ENCODE measurements at regions not wholly inside any gene's neighbourhood (a gene's known extent, or its start where the extent isn't known, plus 50 kb on each side); places are given as distances from the start of the nearest gene placed in this dataset.

DNA sequence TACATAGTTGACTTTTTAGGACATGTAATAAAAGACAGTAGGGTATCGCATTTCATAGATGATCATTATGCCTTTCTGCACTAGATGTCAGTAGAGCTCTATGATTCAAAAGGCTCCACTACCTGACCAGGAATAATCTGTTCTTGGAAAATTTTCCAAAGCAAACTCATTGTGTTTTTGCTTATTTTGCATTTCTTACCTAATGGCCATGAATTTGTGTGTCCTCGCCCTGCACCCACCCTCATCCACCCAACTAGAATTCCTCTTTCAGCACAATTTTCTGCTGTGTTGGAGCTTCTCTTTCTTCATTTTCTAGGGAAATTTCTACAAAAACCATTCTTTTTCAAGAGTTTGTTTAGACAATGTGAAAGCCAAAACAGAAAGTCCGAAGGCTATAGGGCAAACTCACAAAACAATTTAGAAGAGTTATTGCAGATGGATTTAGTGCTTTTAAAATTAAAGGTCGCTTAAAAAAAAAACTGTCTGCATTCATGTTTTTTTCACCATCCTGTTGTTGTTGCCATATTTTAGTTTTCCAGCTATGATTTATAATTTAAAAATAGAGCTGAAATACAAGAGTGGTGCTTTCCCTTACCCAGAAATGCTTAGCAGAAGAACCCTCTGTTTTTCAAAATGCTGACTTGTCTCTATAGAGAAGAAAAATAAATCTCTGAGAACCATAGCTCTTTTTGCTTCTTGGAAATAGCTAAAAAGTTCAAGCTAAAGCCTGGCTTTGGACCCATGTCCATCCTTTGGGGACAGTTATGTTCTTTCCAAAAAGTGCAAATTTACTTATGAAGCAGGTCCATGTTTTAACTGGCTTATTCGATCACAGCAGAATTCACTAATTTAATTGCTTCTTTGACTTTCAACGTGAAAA is 183.7 kb downstream of the SPATA18 start:
- DNase-seq, result no peak

DNA sequence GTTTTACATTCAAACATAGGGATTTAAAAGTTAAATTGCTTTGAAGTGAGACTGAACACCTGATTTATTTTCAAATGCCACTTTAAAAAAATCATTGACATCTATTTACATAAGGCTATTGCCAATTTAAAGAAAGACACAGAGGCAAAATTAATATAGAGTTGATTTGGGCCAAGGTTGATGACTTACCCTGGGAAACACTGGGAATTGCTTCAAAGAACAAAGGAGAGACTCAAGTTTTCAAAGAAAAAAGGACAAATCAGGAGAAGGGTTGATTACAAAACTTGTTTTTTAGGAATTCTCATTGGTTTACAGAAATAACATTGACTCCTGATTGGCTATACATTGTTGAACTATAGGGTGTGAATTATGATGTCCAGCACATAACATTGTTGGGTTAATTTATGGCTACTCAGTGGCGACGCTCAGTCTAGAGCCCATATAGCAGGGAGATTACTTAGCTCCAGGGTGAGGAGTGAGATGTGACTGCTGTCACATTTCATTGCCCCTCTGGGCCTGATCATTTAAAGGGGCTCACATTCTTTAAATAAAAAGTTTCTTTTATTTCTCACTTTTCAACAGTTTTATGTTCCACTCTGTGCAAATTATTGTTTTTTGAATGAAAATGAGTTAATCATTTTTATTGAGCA is 184.6 kb downstream of the SPATA18 start:
- no peak for DNase-seq

DNA sequence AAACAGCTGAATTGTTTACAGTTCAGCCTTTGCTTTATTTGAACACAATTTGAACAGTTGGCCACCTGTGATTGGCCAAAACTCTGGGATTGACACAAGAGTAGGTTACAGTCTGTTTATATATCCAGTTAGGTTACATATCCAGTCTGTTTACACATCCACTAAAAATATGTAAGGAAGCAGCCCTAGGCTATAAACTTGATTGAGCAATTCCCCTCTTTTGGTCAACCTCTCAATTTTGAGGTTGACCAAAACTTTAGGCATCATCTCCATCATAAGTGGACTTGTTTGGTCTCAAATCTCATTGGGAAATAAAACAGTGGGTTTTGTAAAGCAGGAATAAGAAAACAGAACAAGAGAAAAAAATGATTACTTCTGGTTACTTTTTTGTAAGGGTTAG is 190.8 kb downstream of the SPATA18 start:
- no peak for DNase-seq

DNA sequence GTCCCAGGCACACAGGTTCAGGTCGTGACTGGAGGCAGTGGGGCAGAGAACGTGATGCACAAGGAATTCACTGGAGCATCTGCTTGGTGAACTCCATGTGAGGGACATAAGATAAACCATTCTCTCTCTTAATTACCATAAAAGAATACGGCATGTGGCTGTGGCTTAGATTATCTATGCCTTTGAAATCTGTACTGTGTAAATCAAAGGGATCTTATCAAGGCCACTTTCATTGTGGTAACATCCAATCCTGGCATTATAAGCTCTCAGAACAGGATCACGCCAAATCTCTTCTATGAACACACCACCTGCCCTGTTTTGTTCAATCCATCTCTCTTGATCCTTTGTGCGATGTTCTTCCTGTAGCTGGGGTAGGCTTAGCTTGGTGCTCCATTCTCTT is 192.3 kb downstream of the SPATA18 start:
- DNase-seq, result no peak

DNA sequence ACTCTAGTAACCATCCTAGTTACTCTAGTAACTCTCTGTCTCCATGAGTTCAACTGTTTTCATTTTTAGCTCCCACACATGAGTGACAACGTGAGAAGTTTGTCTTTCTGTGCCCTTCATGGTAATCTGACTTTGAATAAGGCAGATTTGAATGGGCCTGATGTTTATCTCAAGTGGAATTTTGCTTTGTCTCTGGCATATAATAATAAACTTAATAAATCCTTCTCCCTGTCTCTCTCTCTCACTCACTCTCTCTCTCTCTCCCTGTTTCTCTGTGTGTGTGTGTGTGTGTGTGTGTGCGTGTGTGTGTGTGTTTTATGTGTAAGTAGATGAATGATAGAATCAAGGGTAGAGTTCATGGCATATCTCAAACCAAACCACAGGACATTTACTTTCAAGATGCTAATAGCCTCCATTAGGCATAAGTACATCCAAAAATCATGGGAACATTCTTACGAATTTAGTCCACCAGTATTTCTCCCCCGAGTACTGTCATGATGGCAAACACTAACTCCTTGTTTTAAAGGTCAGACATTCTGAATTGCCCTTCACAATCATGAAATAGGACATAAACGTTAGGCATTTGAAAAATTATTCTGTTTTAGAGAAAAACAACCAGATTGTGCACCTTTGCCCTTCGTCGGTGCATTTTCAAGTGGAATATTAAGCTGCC is 193.1 kb downstream of the SPATA18 start:
- DNase-seq, result no peak

DNA sequence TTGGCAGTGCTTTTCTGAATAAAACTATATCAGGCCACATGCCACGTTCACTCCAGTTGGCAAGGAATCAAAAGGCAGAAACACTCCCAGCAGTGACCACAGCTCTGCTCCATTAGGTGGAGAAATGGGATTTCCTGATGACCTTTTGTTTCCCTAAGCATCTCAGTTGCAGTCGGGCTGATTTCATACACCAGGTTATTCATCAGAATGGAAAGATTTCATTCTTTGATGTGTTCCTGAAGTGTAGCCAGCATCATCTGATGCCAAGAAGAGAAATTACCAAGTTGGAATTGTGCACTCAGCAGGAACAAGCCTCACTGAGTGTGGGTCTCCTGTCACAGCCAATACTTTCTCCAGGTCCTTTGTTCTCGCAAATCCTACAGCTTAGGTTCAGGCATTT is 193.7 kb downstream of the SPATA18 start:
- no peak for DNase-seq

DNA sequence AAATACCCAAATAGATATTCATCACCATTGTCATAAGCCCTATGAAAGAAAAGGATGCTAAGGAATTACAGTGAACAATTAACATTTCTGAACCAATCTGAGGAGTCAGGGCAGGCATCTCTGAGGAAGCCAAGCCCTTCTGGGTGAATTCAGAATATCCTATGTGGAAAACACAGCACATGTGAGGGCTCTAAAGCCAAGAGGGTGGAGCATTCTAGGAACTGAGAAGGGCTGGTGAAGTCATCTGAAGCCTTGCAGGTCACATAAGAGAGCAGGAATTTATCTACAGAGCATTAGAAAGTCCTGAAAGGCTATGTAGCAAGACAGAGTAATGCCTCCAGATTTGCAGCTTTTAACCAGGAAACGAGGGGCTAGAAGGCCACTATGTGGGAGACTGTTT is 195.7 kb downstream of the SPATA18 start:
- no peak for DNase-seq

DNA sequence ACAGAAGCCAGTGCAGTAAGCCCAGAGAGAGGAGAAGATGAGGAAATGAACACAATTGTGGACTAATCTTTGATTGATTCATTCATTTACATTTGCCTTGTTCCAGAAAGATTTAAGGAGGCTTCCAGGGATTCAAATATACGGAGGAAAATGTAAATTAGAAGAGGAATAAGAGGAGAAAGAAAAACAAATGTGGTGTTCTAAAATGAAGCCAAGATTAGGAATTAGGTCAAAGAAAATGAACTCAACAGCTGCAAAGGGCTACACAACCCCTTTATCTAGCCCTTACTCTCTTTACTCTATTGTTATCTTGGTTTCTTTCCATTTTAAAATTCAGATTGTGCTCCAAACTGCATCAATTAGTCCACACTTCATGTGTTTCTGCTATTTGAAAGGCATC is 196.8 kb downstream of the SPATA18 start:
- DNase-seq, result no peak

DNA sequence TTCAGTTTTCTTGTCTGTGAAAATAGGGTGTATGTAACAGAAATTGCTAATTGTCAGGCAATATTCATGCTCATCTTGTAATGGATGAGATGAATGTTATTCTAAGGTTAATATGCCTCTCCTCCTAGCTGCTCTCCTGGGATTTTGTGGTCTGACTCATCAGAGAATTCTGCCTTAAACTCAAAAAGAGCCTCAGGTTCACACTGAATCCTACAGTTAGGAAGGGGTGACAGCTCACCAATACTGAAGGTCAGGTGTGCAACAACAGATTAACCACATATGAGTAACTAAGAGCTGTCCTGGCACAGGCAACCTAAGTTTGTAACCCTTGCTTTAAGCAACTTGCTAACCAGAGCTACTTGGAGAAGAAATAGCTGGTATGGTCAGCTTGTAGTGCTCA is 197.7 kb downstream of the SPATA18 start:
- DNase-seq, result no peak

DNA sequence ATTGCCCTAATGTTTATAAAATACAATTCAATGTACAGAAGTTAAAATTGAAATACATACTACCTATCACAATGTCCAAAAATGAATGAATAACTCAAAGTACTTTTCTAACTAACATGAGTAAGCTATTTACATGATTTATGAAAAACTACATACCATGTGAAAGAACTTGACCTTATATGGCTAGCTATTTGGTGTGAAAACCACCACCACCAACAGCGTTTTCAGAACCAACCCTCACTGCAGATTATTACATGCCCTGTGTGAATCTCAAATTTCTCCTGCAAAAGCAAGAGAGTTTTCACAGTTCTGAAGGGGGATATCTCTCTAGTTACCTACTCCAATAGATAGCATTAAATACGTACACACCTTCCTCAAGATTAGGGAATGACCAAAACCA is 198.5 kb downstream of the SPATA18 start:
- no peak for DNase-seq

DNA sequence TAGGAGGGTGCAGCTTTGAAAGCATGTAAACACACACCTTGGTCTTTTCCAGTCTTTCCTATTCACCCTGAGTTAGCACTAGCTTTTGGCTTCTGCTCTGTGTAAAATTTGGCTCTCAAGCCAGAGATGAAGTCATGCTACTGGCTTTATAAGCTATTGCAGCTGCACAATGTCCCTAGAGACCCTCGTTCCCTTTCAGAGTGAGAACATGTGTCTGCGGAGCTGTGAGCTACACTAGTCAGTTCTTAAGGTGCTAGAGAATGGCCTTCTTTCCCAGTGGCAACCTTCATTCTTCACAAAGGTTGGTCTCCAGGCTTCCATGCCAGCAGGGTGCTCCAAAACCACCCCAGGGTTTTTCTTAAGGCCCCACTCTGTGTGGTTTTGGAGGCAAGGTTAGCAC is 199.1 kb downstream of the SPATA18 start:
- no peak for DNase-seq

DNA sequence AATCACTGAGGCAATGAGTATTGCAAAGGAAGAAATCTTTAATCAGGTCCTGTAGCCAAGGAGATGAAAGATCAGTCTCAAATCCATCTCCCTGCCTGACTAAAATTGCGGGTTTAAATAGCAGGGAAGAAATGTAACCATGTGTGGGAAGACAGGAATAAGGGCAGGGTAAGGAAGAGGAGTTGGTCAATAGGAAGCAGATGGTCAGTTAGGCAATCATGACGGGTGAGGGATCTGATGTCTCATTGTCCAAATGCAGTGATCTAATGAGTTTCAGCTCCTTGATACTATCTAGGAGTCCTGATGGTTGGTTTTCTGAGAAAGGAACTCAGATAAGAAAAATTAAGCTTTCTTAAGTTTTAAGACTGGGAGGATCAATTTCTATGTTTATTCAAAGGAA is 200.8 kb downstream of the SPATA18 start:
- no peak for DNase-seq

DNA sequence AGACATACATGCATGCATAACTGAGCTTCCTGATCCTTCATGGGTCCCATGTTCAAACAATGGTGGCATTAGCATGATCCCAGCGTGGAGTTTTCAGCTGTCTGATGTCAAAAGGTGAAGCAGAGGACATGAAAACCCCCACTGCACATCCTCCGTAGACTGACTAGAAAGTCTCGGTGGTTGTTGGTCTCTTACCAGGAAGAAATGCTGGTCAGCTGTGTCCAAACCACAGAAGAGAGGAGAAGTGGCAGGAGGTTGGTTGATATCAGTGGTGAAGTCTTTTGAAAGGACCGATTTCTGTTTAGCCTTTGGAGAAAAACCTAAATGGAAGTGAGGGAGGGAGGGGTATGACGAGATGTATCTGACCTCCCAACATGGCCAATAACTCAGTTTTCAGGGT is 201.9 kb downstream of the SPATA18 start:
- no peak for DNase-seq

DNA sequence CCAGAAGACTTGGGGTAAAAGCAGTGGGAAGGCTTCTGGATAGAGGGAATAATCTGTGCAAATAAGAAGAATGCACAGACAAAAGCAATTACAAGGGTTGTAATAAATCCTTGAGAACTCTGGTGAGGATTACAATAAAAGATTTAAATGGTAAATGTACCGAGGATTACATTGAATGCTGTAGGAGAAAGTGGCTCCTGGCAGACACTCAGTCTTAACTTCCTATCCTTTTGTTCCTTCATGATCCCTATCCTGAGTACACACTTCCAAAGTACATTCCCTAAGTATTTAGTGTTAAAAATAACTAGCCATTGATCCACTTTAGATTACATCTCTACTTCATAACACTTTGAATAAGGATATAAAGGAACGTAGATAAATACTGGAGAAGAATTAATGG is 205.4 kb downstream of the SPATA18 start:
- DNase-seq, result no peak

DNA sequence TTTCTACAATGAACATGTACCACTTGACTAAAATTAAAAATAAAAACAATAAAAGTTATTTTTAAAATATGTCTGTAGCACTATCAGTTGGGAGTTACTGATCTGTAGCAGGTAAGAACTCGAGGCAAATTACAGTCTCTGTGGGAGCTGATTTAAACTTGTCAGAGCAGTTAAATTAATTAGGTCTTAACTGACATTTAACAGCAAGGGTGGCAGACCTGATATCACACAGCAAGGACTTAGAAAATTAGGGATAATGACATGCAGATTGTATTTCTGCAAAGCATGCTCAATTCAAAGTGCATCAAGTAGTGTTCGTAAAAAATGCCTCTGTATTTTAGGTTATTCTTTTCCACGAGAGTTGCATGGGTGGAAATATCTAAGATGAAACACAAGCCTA is 208.9 kb downstream of the SPATA18 start:
- no peak for DNase-seq

DNA sequence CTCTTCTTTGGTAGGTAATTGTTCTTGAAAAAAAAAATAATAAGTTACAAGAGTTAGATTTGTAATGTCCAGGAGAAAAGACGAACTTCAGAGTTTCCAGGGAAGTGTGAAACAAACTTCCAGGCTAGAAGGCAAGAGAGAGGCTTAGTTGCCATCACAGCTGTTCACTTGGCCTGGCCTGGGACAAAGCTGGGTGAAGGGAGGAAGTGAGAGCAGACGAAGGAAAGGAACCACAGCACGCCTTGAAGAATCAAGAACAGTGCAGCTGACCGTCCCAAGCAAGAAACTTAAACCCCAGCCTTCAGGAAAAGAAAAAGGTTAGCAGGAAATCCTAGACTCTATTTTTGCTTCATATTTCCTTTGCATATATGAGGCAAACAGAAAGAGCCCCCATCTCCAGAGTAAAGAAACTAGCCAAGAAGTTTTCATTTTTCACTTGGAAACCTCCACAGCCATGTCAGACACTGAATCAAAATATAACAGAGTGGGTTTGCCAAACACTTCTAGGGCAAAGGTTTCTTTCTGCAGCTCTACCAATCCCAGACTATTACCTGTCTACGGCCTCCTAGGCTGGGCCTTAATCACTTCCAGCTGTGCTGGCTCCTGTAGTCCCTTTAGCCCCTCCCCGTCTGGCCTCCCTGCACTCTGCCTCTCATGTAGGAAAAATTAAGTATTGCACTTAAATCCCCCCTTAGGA is 209.6 kb downstream of the SPATA18 start:
- no peak for DNase-seq

DNA sequence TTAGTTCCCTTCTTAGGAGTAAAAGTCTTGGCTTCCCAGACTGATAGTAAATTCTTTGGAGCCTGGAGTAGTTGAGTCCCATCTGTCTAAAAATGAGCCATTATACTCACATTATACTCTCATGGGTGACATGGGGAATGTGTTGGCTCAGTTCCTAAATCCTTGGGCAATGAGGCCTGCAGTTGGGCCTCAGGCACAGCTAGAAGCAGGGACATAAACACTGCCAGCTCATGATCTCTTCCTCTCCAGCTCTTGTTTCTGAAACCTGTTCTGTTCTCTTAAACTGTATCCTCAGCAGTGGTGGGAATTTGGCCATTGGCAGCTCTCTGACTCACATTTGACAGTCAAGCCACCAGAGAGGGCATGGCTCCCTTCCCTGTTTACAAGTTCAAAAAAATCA is 212.5 kb downstream of the SPATA18 start:
- DNase-seq, result no peak

DNA sequence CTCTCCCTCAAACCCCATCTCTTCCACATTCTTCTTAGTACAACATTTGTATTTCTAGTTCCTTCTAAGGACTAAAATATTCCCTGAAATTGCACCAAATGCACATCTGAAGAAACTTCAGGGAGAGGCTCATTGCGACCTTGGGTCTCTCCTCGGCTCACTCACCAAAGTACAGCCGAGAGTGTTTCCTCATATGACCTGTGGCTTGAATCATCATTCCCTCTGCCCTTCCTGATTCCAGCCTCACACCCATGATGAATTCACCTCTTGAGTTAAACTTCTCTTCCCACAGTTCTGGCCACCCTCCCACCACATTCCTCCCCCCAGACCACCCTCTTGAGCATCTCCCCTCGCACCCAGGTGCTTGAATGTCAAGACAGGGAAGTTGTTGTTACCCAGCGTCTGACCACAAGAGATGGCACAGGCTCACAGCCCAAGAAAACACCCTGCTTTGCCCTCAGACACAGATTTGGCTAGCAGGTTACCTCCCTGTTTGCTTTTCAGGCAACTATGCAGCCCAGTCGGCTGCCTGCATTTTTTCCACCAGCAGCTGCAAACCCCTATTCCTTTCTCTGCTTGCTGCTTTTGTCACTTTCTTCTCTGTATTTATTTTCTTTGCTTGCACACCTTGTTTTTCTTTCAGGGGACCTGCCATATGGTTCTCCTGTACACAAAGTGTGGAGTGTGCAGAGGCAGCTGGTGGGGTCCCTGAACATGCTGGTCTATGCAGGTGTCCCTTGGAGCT is 214.8 kb downstream of the SPATA18 start:
- DNase-seq, result no peak

DNA sequence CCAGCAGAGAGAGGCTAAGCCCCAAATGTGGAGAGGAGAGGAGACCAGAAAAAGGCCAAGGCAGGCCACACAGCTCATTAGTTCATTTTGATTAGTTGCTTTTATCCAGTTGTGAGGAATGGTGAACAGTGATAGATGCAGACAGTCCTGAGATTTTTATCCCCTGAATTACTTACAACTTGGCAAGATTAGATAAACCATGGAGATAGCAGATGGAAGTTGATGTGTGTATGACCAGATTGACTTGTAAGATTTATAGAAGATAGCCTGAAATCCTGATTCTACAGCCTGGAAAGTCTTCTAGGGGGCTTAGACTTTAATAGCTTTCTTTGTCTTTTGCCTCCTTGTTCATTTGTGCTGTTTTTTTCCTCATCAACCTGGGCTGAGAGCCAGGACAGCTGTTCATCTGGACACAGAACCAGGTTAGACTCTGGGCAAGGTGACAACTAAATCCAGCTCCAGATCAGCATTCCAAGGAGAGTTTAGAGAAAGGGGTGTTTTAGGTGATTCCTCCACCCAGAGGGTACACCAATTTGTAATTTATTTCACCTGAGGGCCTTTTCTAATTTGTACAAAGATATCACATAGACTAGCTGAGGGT is 215.5 kb downstream of the SPATA18 start:
- no peak for DNase-seq

DNA sequence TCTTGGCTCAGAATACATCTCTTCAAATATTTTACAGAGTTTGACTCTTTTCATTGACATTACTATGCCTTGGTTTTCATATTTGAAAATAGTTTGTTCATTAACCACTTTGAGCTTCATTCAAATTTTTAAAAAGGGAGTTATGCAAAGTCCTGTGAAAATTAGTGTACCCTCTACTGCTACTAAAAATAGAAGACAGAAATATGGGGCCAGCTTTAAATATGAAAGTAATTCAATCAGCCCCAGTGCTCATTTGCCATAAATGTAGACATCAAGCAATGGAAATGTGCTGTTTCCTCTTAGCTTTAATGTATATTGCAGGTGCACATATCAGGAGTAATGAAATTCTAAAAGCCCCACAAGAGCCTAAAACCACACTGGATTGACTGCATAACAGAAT is 218.7 kb downstream of the SPATA18 start:
- no peak for DNase-seq

DNA sequence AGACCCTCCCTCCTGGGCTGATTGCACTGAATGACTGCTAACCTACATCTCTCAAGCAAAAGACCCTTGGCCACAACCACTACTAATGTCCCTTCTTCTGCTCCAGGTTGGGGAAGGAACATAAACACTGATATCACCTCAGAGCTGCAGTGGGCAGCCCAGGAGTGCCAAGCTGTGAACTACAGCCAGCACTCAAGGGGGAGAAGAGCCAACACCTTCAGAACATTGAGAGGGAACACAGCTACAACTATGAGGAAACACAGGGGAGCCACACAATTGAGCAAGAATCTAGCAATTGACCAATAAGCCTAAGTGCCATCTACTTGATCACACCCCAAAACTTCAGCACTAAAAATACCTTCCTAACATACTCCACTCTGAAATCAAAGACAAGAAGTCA is 222.8 kb downstream of the SPATA18 start:
- DNase-seq, result no peak

DNA sequence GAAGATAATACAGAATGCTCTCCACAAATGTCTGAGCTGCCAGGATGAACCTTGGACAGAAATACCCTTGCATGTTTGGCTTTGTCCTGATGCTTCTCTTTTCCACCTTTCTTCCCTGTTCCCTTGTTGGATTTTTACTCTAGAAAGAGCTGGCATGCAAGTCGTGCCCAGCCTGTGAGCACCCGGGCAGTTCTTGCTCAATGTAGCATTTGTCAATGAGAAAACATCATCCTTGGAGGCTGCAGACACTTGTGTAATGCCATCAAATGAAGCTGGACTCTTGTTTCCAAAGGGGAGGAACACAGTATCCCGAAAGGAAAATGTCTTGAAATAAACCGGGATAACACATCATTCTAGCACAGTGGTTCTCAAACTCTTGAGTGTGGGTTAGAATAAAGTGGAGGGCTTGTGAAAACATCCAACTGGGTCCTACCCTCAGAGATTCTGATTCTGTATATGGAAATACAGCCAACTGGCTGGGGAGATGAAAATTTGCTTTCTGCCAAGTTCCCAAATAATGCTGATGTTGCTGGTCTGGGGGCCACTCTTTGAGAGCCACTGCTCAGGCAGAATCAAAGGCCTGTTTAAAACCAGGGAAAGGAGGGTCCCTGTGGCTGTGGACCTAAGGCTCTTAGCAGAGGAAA is 237.2 kb downstream of the SPATA18 start:
- no peak for DNase-seq
